NCI-H2107 (cell line): ENCODE measurements at regions not wholly inside any gene's neighbourhood (a gene's known extent, or its start where the extent isn't known, plus 50 kb on each side); places are given as distances from the start of the nearest gene placed in this dataset.
"Not testable (repeated sequence)": the region's sequence is repeated elsewhere in the genome, so short reads cannot be mapped to it uniquely, and the experiment has no call there.

Experiments
- DNase-seq: peaks from one replicate; lab custom pipeline; 2025; lab: John Stamatoyannopoulos, UW

GRCh38 chr4:27638163-27638915 is 777.7 kb downstream of the STIM2 start:
- no peak for DNase-seq

DNA sequence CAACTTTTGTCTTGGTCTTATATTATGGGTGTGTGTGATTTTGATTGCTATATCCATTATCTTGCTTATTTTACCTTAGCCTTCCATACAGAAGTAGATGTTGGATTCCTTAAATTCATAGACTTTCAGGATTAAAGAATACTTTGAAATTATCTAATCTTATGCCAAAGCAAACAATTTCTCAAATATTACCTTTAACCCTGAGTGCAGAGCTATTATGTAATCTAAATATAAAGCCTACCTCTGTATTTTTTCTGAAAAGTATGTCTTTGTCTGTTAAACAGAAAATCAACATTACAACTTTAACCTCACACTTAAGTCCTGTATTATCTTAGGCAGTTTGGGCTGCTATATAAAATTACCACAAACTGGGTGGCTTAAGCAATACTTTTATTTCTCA is 782.5 kb downstream of the STIM2 start:
- no peak for DNase-seq

- DNase-seq: no peak
These were observed 787.8 kb downstream of the STIM2 start for GRCh38 chr4:27648416-27648815.

- no peak for DNase-seq
These were observed 801.8 kb downstream of the STIM2 start for GRCh38 chr4:27662426-27662825.

DNA sequence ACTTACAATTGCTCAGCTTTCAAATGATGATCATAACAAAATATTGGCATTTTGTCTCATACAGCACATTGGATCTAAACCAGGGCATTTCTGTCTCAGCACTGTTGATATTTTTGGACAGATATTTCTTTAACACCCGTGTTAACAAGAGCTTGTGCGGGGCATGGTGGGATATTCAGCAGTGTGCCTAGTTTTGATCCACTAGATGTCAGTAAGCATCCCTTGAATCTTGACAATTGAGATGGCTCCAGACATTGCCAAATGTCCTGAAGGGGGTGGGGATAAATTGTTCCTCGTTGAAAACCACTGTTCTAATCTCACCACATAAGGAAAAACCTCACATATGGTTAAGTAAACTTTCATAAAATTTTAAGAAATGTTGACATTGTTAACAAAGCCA is 806.3 kb downstream of the STIM2 start:
- no peak for DNase-seq

DNA sequence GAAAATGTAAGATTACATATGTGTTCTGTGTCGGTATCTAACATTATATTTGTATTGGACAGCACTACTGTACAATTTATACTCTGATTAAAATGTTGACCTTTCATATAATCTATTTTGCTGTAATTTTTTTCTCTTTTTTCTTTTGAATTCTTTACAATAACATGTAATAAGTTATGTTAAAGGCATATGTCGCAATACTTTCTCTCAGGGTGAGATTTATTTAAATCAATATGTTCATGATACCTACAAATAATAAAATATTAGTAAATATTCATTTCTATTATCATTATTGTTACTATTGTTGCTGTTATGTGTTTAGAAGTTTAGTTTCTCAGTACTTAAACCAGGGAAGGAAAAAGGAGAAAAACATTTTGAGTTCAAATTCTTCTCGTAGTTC is 807.4 kb downstream of the STIM2 start:
- DNase-seq: no peak

DNA sequence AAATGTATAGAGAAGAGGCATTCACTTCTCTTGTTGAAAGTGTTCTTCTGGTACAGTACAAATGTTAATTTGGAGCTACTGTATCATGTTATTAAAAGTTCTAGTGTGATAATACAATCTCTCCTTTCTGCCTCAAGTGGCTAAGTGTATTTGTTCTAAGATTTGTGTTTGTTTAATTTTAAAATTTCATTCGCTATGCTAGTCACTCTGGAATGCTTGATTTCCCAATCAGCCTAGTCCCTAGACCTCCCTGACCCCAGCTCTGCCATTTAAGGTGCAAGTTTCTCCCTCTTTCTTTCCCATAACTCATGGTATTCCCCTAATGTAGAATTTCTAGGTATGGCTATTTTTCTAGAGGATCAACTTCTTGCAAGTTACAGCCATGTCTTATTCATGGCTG is 817.4 kb downstream of the STIM2 start:
- no peak for DNase-seq

DNA sequence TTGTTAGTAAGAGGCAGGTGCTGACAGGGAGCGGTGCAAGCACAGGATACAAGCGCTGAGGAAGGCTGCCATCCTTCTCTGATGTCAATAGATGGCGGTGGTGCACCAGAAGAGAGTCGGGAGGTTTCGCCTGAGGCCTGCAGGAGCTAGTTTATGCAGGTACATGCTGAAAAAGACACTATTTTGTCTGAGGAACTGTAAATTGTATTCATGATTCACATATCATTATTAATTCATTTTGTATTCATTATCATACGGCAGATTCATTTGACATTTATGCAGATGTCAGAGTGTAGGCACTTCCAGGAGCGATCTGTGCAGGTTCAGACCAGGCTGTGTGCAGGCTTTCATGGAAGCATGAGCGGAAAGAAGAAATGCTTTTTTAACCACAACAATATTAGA is 824.0 kb downstream of the STIM2 start:
- peak; percentile 8 for DNase-seq

GRCh38 chr4:27685091-27685490 is 824.5 kb downstream of the STIM2 start:
- no peak for DNase-seq

DNA sequence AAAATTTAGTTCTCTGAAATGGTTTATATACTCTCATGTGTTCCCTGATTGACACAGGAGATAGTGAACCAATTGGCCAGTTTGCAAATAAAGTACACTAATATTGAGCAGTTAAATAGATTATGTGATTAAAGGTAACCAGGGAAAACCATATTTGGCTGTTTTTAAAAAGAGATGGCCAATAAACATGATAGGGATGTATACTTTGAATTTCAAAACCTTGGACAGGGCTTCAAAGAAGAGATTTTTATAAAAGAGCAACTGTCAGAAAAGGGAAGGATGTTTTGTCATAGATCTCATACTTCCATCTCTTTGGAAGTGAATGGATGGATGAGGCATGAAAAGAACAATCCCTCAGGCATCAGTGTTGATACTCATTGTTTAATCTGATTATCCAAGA is 825.3 kb downstream of the STIM2 start:
- DNase-seq: no peak

DNA sequence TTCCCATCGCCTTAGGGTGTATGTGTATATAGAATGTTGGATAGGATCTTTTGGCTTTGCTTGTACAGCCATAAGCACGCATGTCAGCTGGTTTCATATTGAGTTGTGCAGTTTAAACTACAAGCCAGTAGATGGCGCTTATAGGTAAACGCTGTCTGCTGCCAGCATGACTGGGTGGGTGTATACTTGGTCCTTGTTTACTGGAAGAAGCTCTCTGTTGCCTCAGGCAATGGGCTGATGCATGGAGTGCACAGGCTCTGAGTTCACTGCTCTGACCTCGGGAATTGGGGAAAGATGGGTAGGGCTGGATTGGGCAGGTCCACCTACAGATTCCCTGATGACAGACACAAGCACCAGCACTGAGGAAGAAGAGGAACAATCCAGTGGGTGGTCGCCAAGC is 831.5 kb downstream of the STIM2 start:
- no peak for DNase-seq

- no peak for DNase-seq
These were observed 832.4 kb downstream of the STIM2 start for GRCh38 chr4:27692868-27693634.

DNA sequence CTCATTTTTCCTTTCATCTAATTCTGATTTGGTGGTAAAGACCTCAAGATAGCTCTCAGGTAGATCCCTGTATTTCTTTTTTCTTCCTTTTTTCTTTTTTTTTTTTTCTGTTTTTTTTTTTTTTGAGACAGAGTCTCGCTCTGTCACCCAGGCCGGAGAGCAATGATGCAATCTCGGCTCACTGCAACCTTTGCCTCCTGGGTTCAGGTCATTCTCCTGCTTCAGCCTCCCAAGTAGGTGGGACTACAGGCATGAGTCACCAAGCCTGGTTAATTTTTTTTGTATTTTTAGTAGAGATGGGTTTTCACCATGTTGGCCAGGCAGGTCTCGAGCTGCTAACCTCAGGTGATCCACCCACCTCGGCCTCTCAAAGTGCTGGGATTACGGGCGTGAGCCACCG is 835.6 kb downstream of the STIM2 start:
- not testable (repeated sequence) for DNase-seq

DNA sequence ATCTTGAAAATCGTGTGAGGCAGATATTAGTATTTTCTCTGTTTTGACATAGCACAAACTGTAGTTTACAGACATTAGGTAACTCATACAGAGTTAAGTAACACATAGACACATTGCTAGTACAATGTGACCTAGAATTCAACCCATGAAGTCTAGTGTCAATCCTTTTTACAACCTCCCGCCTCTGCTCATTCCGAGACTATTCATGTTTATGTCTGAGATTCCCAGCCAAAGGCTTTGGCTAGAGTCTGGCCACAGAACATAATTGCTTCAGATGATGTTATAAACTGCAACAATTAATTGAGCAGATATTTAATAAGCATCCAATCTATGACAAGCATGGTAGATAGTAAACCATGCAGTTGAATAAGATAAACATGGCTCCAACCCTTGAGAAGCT is 841.0 kb downstream of the STIM2 start:
- no peak for DNase-seq

- DNase-seq: no peak
These were observed 842.2 kb downstream of the STIM2 start for GRCh38 chr4:27702730-27703431.

GRCh38 chr4:27703771-27704170 is 843.1 kb downstream of the STIM2 start:
- no peak for DNase-seq

GRCh38 chr4:27711041-27711440 is 850.4 kb downstream of the STIM2 start:
- DNase-seq: no peak

DNA sequence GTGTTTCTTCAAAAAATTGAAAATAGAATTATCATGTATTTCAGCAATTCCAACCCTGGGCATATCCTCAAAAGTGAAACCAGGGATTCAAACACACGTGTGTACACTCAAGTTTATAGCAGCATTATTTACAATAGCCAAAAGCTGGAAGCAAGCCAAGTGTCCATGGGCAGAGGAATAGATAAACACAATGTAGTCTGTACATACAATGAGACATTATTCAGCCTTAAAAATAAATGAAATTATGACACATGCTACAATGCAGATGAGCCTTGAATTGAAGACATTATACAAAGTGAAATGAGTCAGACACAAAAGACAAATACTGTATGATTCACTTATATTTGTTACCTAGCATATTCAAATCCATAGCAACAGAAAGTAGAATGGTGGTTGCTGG is 853.4 kb downstream of the STIM2 start:
- no peak for DNase-seq

DNA sequence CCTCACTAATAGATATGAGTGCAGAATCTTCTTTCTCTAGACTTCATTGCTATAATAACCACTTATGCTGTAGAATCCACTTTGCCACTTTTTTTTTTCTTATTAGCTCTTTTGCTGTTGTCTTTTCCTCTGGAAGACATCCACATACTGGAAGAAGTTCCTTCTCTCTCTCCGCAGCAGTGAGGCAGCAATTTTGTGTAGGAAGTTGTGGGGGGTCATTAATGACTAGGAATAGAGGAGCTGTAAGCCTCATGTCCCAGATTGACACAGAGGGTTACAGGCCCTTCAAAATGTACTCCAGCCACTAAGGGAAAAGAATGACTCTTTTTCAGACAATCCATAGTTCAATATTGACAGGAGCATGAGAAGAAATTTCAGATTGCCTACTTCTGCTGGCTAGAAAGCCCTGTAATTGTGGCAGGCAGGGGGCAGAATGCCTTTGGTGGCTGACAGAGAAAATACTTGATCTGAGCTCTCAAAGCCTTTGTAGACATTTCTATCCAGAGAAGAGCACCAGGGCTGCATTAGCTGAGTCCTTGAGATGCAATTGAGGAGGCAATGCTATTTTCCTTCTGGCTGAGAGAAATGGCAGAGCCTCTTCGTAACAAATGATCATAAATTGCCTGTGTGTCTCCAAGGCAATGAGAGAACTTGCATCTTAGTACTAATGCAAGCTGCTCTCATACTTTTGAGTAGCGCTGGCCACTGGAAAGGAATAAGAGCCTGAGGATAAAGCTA is 856.2 kb downstream of the STIM2 start:
- DNase-seq: no peak

DNA sequence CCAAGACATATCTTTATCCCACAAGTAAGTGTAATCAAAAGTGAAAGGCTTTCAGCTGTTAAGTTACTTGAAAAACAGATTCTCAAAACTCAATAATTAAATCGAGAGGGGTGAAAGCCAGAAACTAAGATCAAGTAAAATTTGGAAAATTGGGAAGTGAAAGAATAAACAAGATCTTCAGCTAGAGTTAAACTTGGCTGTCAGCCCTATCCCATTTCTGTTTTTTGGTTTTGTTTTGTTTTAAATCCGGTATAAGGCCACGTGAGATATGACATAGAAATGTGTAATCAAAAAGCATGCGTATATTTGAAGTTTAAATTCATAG is 856.8 kb downstream of the STIM2 start:
- DNase-seq: no peak

- DNase-seq: no peak
These were observed 859.5 kb downstream of the STIM2 start for GRCh38 chr4:27720010-27720766.

DNA sequence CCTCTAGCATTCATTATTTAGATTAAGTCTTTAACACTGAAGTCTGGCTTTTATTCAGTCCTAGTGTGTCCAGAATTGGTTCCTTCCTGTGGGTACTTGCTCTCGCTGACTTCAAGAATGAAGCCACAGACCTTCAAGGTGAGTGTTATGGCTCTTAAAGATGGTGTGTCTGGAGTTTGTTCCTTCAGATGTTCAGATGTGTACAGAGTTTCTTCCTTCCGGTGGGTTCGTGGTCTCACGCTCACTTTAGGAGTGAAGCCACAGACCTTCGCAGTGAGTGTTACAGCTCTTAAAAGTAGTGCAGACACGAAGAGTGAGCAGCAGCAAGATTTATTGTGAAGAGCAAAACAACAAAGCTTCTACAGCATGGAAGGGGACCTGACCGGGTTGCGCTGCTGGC is 860.6 kb downstream of the STIM2 start:
- no peak for DNase-seq
